Left cardiac atrium (tissue), 4 donors: ENCODE measurements at regions not wholly inside any gene's neighbourhood (a gene's known extent, or its start where the extent isn't known, plus 50 kb on each side); places are given as distances from the start of the nearest gene placed in this dataset.
"Not testable (repeated sequence)": the region's sequence is repeated elsewhere in the genome, so short reads cannot be mapped to it uniquely, and the experiment has no call there.

Experiments
- ATAC-seq, 2 donors: fragments of 200-7000 bp; cut with Tn5 transposase; one replicate each; pipeline ENCODE4 v1.9.1; 2020; ENCODE audit warnings: mild to moderate bottlenecking in 2 of 2, moderate library complexity in 2 of 2
- DNase-seq: peaks from one replicate; pipeline ENCODE4 v3.0.0-alpha.2; 2020
- intact Hi-C, 2 donors: fragments of 100-400 bp; cut with DNase I; formaldehyde crosslinking; loops; one replicate each; pipeline versions ENCODE4 v1.14.1 to v1.15.1; 2022 to 2023
- donor health status: DM: no; HTN: yes; CAD: no.
- donor health status: DM: no; HTN: yes; CAD: no; lungs with severe emphysema.
- donor health status: DM: yes; HTN: yes; CAD: no.
- donor health status: Dilated cardiomyopathy.

DNA sequence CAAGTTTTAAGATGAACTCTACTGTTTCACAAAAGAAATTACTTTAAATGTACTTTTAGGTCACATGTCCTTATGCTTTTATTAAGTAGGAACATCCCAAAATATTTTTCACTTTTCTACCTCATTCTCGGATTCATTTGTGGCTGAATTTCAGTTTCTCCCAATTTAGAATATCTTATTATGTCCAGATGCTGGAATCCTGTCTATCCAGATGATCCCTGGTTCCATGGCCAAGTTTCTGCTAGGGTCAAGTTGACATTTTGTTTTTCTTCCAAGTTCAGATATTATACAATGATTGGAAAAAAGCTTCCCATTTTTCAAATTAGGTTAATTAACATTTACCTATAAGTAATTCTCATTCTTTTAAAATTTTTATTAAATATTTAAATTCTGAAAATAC is 181.8 kb upstream of the SLC16A7 start:
- ATAC-seq: no peak
- intact Hi-C loops: no loop called here

DNA sequence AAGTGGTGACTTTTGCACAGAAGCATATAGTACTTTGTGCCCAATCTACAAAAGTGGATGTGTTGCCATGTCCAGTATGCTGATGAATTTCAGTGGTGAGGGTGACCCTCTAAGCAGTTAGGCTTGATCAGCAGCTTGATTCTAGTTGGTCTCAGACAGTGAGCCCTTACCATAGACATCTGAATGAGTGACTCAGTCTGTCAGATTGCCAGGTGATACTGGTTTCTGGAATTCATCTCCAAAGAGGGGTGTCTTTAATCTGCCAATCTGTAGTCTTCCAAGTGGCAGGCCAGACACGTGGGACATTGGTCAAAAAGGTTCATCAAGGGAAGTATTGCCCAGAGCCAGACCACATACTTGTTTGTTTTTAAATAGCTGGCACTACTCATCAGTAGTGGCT is 187.4 kb upstream of the SLC16A7 start:
- DNase-seq (no peak), ATAC-seq (no peak)
- intact Hi-C loops: no loop called here

More for the DNA sequence above, 181.8 kb upstream of the SLC16A7 start:
- DNase-seq: no peak

DNA sequence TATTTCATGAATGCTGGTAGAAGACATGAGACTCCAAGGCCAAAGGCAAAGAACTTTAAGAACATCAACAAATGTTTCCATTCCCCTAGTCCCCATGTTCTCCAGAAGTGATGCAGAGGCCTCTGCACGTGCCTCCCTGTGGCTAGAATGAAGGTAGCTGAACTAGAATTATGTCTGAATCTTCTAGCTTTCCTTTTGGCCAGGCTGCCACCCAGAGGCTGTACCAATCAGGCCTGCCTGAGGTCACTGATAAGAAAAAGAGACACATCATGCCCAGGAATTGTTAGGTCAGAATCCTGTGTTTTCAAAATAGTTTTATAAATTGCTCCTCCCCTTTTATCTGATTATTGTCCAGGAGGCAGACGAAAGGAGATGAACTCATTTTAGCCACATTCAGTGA is 188.0 kb upstream of the SLC16A7 start:
- intact Hi-C loops: no loop called here
- ATAC-seq (no peak), DNase-seq (no peak)

DNA sequence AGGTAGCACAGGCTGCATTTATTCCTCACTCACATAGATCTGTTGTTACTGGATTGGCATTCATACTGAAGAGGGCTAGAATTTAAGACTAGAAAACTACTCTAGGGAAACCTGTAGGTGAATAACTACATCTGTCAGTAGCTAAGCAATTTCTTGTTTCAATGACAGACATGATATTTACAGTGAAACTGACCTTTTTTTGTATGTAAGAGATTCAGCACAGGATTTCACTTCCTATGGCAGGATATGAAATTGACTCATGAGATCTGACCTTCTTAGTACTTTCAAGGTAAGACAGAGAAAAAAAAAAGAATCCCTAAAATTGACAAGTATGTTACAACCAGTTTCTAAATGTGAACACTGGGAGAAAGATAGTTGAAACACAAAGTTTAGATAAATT is 189.8 kb upstream of the SLC16A7 start:
- ATAC-seq: no peak
- DNase-seq: no peak
- intact Hi-C loops: no loop called here

GRCh38 chr12:59404109-59404650 is 191.6 kb upstream of the SLC16A7 start:
- ATAC-seq (no peak), DNase-seq (no peak)
- intact Hi-C loops: no loop called here

DNA sequence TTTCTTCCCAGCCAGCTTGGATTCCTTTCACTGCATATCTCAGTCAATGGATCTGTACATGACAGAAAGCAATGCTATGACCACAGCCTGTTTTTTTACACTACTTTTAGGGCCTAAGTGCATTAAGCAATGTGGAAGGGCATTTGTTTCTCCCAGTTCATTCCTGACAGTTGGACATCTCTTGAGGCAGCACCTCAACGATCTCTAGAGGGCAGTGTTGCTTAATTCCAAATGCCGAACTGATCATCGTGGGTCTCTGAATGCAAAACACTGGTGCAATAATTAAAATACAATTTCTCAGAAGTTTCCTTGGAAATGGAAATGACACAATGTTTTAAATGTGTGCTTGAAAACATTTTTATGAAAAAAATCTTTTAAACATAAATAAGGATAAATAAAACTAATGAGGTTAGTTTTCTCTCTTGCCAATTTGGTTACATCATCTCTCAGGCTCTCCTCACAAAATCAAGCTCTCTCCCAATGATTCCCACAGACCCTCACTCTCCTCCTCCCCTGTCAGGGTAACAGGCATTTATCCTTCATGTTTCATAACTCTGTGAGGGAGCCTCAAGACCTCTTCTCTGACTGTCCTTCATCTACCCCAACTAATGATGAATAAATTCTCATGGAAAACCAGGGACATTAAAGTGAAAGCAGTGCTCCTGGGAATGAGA is 192.4 kb upstream of the SLC16A7 start:
- intact Hi-C loops: no loop called here
- no peak for DNase-seq
- ATAC-seq: peak; percentile 77 to 82

DNA sequence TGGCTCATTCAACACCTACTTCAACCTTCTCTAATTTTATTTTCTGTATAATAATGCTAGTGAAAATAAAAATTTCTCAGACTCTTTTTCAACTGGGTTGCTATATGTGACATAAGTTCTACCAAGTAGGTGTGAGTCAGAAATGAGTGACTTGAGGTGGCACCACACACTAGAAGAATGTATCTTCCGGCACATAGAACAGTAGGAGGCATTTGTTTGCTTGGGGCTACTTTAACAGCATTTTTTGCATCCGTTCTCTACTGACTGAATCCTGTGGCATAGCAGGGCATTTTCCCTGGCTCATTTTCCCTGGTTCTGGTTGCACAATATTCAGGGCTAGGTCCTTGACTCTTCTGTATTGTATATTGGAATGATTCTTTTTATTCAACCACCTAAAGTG is 194.0 kb upstream of the SLC16A7 start:
- ATAC-seq: no peak
- DNase-seq: no peak
- intact Hi-C loops: no loop called here

DNA sequence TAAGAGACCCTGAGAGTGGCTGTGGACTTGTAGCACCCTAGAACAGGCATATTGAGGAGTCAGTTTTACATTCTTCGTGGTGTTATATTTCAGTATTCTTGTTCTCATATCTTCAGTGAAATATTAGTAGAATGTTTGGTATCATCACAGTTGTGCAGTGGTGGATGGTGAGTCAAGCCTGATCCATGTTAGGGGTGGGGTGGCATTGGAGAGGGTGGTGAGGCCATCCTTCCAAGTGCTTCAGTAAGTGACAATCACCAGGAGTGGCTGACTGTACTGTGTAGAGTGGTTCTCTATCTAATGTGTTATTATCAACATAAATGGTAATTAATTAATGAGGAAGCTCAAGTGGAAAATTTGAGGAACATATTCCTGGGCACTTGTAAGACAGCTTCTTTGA is 197.7 kb upstream of the SLC16A7 start:
- ATAC-seq: no peak
- no peak for DNase-seq
- intact Hi-C loops: no loop called here

GRCh38 chr12:59396919-59397318 is 198.9 kb upstream of the SLC16A7 start:
- DNase-seq (no peak), ATAC-seq (no peak)
- intact Hi-C loops: no loop called here

- no peak for DNase-seq
- ATAC-seq: no peak
- intact Hi-C loops: no loop called here
Measured at GRCh38 chr12:59396519-59396918, 199.3 kb upstream of the SLC16A7 start.

GRCh38 chr12:59395310-59395709 is 200.5 kb upstream of the SLC16A7 start:
- intact Hi-C loops, DNase-seq, ATAC-seq: not testable (repeated sequence)

GRCh38 chr12:59393506-59393905 is 202.3 kb upstream of the SLC16A7 start:
- DNase-seq (no peak), ATAC-seq (no peak)
- intact Hi-C loops: no loop called here

GRCh38 chr12:59389968-59390576 is 205.8 kb upstream of the SLC16A7 start:
- DNase-seq: no peak
- intact Hi-C loops: no loop called here
- no peak for ATAC-seq

DNA sequence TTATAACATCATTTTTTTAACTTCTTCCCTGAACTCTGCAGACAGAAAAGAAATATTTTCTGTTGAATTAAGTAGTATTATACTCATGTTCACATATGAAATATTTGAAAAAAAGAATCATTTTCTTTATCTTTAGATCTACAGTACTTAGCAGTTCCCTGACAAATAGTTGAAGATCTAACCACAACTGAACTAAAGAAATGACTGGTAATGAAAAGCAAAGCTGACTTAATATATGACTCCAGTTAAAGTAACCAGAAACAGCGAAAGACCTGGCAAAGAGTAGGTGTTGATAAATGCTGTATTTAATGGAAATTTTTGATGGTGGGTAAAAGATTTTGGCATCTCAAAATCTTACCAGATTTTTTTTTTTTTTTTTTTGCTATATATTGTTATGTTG is 207.1 kb upstream of the SLC16A7 start:
- no peak for ATAC-seq
- DNase-seq: no peak
- intact Hi-C loops: no loop called here

- intact Hi-C loops: no loop called here
- DNase-seq (no peak), ATAC-seq (no peak)
Measured at GRCh38 chr12:59388176-59388575, 207.7 kb upstream of the SLC16A7 start.

- ATAC-seq: no peak
- intact Hi-C loops: no loop called here
- no peak for DNase-seq
Measured at GRCh38 chr12:59386236-59386635, 209.6 kb upstream of the SLC16A7 start.

DNA sequence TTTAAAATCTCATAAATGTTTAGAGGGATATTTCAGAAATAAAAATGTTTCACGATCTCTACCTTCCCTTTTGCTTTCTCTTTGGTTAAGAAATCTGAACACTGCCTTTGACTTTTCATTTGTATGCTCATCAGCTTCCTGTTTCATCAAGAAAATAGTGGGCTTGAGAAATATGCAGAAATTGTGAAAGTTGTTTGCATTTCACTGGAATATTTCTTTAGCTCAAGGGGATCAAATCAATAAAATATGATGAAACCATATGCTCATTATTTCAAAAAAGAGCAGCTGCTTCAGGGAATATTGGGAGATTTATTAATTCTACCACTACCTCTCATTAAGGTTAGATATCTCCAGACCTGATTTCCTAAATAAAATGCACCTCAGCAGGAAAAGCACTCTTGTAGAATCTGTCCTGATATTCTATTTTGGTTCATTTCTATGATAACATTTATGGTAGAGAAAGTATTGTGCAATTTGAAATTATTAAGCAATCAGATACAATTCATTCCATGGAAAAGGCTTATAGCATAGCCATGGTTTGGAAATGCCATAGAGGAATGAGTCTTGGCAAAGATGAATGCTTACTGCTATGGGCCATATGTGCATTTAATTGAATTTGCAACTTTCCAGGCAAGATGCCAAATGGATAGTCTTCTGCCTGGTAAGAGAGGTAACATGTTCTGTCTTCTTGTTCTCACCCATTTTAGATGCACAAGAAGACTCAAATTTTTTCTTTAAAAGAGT is 212.6 kb upstream of the SLC16A7 start:
- ATAC-seq (no peak), DNase-seq (no peak)
- intact Hi-C loops: no loop called here

DNA sequence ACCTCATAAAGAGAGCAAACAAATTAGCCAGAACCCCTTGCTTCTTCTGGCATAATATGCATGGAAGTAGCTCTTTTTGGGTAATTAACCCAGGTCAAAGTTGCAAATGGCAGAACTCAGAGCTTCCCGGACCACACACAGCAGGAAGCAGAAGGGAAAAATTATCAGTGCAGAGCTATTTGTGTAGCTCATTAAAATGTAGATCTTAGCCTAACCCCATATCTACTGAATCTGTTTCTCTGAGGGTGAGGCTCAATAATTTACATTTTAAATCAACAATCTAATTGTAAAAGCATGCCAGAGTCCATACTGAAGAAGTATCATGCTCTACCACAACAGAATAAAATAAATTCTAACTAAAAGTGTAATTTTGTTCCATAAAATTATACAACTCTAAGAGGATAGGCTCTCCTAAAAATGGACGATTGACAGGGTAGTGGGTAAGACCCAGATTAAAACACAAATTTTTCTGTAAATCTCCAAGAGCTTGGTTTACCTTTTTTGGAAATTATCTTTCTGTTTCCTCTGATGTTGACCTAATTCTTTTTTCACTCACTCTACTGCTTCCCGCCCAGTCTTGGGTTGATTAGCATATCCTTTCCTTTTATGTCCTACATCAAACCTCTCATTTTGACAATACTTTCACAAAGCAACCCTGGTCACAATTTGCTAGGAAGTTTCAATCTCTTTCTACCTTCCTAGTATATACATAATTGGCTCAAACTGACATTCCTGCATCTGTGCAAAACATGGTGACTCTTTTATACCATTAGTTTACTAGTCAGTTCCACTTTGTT is 213.3 kb upstream of the SLC16A7 start:
- DNase-seq (no peak), ATAC-seq (no peak)
- intact Hi-C loops: no loop called here

DNA sequence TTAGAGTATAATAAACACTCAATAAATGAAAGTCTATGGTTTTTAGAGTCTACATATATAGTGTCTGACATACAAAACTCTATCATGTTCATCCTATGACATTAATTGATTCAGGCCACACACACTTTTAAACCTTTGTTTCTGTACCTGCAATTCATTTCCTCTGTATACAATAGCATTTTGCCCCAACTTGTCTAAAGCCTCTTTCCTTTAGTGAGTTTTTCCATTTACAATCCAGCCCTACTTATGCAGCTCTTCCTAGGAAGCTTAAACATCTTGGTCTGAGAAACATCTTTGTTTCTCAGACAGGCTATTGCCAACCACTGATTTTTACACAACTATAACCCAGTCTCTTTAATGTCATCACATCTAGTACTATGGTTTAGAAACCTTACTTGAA is 214.7 kb upstream of the SLC16A7 start:
- DNase-seq (no peak), ATAC-seq (no peak)
- intact Hi-C loops: no loop called here

- ATAC-seq: no peak
- intact Hi-C loops: no loop called here
Measured at GRCh38 chr12:59375633-59376032, 220.2 kb upstream of the SLC16A7 start.

More at GRCh38 chr12:59375633-59376032, 220.2 kb upstream of the SLC16A7 start:
- DNase-seq: no peak
